Mammary epithelial cell (primary cell): ENCODE measurements at regions not wholly inside any gene's neighbourhood (a gene's known extent, or its start where the extent isn't known, plus 50 kb on each side); places are given as distances from the start of the nearest gene placed in this dataset.

Source experiments
- EZH2 ChIP-seq: IDR thresholded peaks from 2 replicates; pipeline ENCODE4 v1.6.1; 2012; ENCODE audit warnings: low read length, inconsistent platforms, borderline replicate concordance
- TF ChIP-seq, protein P1 (sequence below), 2 donors: IDR thresholded peaks in 1 of 2; conservative IDR thresholded peaks in 1 of 2; 2 replicates each; pipeline ENCODE4 v1.5.1; 2011 to 2012; ENCODE audit warnings: inconsistent platforms in 2 of 2, low read length in 2 of 2, mild to moderate bottlenecking in 2 of 2, control low read depth in 1 of 2, low read depth in 1 of 2; ENCODE audit not compliant: insufficient read depth in 1 of 2; ENCODE audit errors: extremely low read depth in 1 of 2

DNA sequence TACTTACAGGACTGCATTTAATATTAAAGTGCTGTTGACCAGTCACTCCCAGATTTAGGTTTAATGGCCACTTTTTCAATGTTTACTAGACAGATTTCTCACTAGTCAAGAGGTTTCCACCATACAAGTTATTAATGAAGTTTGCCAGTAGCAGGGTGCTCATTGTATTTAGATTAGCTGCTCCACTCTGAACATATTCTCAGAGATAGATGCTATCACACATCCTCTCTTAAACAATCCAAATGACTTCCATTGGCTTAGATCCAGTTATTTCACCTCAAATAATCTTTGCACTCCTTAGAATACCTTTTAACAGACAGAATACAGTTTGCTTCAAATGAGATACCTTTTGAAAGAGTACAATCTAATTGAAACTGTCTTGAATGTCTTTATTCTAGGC, 276.1 kb downstream of the HDGFL1 start:
- TF ChIP-seq, protein P1, sequence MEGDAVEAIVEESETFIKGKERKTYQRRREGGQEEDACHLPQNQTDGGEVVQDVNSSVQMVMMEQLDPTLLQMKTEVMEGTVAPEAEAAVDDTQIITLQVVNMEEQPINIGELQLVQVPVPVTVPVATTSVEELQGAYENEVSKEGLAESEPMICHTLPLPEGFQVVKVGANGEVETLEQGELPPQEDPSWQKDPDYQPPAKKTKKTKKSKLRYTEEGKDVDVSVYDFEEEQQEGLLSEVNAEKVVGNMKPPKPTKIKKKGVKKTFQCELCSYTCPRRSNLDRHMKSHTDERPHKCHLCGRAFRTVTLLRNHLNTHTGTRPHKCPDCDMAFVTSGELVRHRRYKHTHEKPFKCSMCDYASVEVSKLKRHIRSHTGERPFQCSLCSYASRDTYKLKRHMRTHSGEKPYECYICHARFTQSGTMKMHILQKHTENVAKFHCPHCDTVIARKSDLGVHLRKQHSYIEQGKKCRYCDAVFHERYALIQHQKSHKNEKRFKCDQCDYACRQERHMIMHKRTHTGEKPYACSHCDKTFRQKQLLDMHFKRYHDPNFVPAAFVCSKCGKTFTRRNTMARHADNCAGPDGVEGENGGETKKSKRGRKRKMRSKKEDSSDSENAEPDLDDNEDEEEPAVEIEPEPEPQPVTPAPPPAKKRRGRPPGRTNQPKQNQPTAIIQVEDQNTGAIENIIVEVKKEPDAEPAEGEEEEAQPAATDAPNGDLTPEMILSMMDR (conservative IDR thresholded peaks at IDR 0.05 in 1 of 2, IDR thresholded peaks at IDR 0.05 in 1 of 2; ENCODE audit: extremely low read depth in 1 of 2, insufficient read depth in 1 of 2, low read depth in 1 of 2, low read length in 2 of 2), result no peak
- TF ChIP-seq EZH2, result no peak
